Stomach (tissue), 4 donors: ENCODE measurements at regions not wholly inside any gene's neighbourhood (a gene's known extent, or its start where the extent isn't known, plus 50 kb on each side); places are given as distances from the start of the nearest gene placed in this dataset.

Source experiments
- EP300 ChIP-seq: sonication (generic); formaldehyde crosslinking; IDR thresholded peaks from one replicate; pipeline ENCODE4 v1.6.1; 2017; ENCODE audit warnings: antibody characterized with exemption
- POLR2A ChIP-seq, 4 donors: fragments of 450-650 bp; IDR thresholded peaks; one replicate each; pipeline ENCODE4 v1.6.1; 2016; ENCODE audit warnings: antibody characterized with exemption in 4 of 4, control low read depth in 2 of 4, mild to moderate bottlenecking in 1 of 4, moderate library complexity in 1 of 4

- TF ChIP-seq EP300: no peak
- no peak for TF ChIP-seq POLR2A (IDR thresholded peaks at IDR 0.05)
Observed at GRCh38 chr21:43361493-43362296, 65.2 kb downstream of the SIK1 start.
